Fibroblast of lung (primary cell): ENCODE measurements at regions not wholly inside any gene's neighbourhood (a gene's known extent, or its start where the extent isn't known, plus 50 kb on each side); places are given as distances from the start of the nearest gene placed in this dataset.

ENCODE experiments used
- DNase-seq, 2 donors: peaks; one replicate each; pipeline versions ENCODE4 v3.0.0 to v3.0.0-alpha.2; 2010; ENCODE audit warnings: low read depth in 2 of 2
- H2AFZ ChIP-seq: 2 replicates; pipeline ENCODE4 v1.5.1; 2012; ENCODE audit warnings: low read length, control low read depth, inconsistent platforms
- H3K27ac ChIP-seq: 2 replicates; pipeline ENCODE4 v1.5.1; 2011; ENCODE audit warnings: low read length, control low read depth; ENCODE audit not compliant: insufficient read depth
- H3K27me3 ChIP-seq: 2 replicates; pipeline ENCODE4 v1.5.1; 2011; ENCODE audit warnings: mild to moderate bottlenecking, low read length; ENCODE audit not compliant: control insufficient read depth, insufficient read depth
- H3K36me3 ChIP-seq: 2 replicates; pipeline ENCODE4 v1.5.1; 2011; ENCODE audit warnings: low read length; ENCODE audit not compliant: control insufficient read depth, insufficient read depth
- H3K4me1 ChIP-seq: 2 replicates; pipeline ENCODE4 v1.5.1; 2011; ENCODE audit warnings: low read length; ENCODE audit not compliant: control insufficient read depth, insufficient read depth; ENCODE audit errors: extremely low read depth
- H3K4me2 ChIP-seq: 2 replicates; pipeline ENCODE4 v1.5.1; 2011; ENCODE audit warnings: low read length, control low read depth; ENCODE audit not compliant: insufficient read depth; ENCODE audit errors: extremely low read depth
- H3K4me3 ChIP-seq, 4 experiments: fragments of 200-600 bp in 1 of 4; sonication (generic) in 1 of 4; replicated peaks in 1 of 4; 2 replicates each; pipeline ENCODE4 v1.5.1; 2011 to 2016; ENCODE audit warnings: low read length in 4 of 4, low read depth in 3 of 4, mild to moderate bottlenecking in 3 of 4, control low read depth in 2 of 4, inconsistent platforms in 1 of 4, mixed read lengths in 1 of 4; ENCODE audit not compliant: insufficient read depth in 1 of 4; ENCODE audit errors: control extremely low read depth in 1 of 4
- H3K79me2 ChIP-seq: 2 replicates; pipeline ENCODE4 v1.5.1; 2012; ENCODE audit warnings: mild to moderate bottlenecking, low read length, inconsistent platforms; ENCODE audit not compliant: control insufficient read depth, insufficient read depth
- H3K9ac ChIP-seq: 2 replicates; pipeline ENCODE4 v1.5.1; 2011; ENCODE audit warnings: mild to moderate bottlenecking, low read length, control low read depth; ENCODE audit not compliant: insufficient read depth
- H3K9me3 ChIP-seq: 2 replicates; pipeline ENCODE4 v1.5.1; 2012; ENCODE audit warnings: low read depth, low read length; ENCODE audit not compliant: control insufficient read depth, insufficient read depth
- H4K20me1 ChIP-seq: 2 replicates; pipeline ENCODE4 v1.5.1; 2011; ENCODE audit warnings: low read length; ENCODE audit not compliant: control insufficient read depth, insufficient read depth; ENCODE audit errors: extremely low read depth
- EZH2 ChIP-seq: IDR thresholded peaks from 2 replicates; pipeline ENCODE4 v1.5.1; 2012; ENCODE audit warnings: low read length, control low read depth, mild to moderate bottlenecking; ENCODE audit errors: missing control alignments
- TF ChIP-seq, protein P1 (sequence below), 2 donors: IDR thresholded peaks in 1 of 2; conservative IDR thresholded peaks in 1 of 2; 1 replicate in 1 of 2; 2 replicates in 1 of 2; pipeline ENCODE4 v1.5.1; 2011 to 2012; ENCODE audit warnings: low read length in 2 of 2, control low read depth in 1 of 2, inconsistent platforms in 1 of 2, low read depth in 1 of 2, mild to moderate bottlenecking in 1 of 2

DNA sequence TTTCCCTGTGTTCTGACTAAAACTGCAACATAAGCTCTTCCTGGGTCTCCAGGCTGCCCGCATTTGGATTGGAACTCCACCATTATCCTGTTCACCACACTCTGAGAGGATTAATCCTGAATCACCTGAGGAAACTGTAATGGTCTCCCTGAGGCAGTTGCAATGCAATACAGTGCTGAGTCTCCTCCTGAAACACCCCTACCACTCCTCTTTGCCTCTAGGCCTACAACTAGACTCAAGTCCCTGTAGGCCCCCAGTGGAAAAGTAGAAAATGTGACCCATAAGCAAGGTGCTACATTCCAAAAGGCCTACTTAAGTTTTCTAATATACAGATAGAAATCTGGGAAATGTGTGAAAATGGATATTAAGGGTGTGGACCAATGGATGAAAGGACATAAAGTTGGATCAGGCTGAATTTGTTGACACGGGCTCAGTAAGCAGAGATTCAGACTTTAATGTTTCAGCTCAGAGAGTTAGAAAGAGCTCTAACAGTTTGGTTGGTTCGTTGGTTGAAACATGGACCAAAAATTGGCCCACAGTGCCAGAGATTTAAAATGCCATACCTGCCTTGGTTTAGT, 222.3 kb upstream of the ZC3H15 start:
- Histone ChIP-seq H3K9ac (no peak overlapping the region), H3K4me2 (no peak overlapping the region), H3K27me3 (no peaks in the 10 kb centered on the region), H3K27ac (no peak overlapping the region), H3K4me3 (no peak overlapping the region), H3K9me3 (no peaks in the 10 kb centered on the region), H4K20me1 (no peaks in the 10 kb centered on the region), H3K79me2 (no peaks in the 10 kb centered on the region), H2AFZ (no peak overlapping the region), H3K4me1 (no peaks in the 10 kb centered on the region), H3K36me3 (no peaks in the 10 kb centered on the region)
- DNase-seq, result no peak
- TF ChIP-seq EZH2, result no peak
- TF ChIP-seq, protein P1, sequence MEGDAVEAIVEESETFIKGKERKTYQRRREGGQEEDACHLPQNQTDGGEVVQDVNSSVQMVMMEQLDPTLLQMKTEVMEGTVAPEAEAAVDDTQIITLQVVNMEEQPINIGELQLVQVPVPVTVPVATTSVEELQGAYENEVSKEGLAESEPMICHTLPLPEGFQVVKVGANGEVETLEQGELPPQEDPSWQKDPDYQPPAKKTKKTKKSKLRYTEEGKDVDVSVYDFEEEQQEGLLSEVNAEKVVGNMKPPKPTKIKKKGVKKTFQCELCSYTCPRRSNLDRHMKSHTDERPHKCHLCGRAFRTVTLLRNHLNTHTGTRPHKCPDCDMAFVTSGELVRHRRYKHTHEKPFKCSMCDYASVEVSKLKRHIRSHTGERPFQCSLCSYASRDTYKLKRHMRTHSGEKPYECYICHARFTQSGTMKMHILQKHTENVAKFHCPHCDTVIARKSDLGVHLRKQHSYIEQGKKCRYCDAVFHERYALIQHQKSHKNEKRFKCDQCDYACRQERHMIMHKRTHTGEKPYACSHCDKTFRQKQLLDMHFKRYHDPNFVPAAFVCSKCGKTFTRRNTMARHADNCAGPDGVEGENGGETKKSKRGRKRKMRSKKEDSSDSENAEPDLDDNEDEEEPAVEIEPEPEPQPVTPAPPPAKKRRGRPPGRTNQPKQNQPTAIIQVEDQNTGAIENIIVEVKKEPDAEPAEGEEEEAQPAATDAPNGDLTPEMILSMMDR (conservative IDR thresholded peaks at IDR 0.05 in 1 of 2, IDR thresholded peaks at IDR 0.05 in 1 of 2; ENCODE audit: low read depth in 1 of 2, low read length in 2 of 2), result no peak

DNA sequence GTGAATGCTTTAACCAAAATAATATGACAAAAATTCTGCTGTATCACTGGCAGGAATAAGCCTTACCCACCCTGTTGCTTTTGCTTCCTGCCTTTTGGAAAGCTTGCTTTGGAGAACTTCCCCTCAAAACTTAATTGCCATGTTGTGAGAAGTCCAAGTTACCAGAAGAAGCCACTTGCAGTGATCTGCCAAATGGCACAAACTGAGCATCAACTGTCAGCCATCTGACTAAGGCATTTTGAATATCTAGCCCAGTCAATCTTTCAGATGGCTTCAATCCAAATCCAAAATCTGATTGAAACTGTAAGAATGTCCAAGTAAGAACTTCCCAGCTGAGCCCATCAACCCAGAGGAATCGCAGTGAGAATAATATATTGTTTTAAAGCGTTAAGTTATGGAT, 216.5 kb upstream of the ZC3H15 start:
- Histone ChIP-seq H3K4me3 (no peak overlapping the region), H3K27me3 (no peaks in the 10 kb centered on the region), H4K20me1 (no peaks in the 10 kb centered on the region), H3K9me3 (no peaks in the 10 kb centered on the region), H2AFZ (no peak overlapping the region), H3K36me3 (no peaks in the 10 kb centered on the region), H3K4me1 (no peaks in the 10 kb centered on the region), H3K27ac (no peak overlapping the region), H3K9ac (no peak overlapping the region), H3K4me2 (no peak overlapping the region), H3K79me2 (no peaks in the 10 kb centered on the region)
- DNase-seq, result no peak
- TF ChIP-seq, protein P1 (conservative IDR thresholded peaks at IDR 0.05 in 1 of 2, IDR thresholded peaks at IDR 0.05 in 1 of 2; ENCODE audit: low read depth in 1 of 2, low read length in 2 of 2), result no peak
- no peak for TF ChIP-seq EZH2

- H3K4me3 ChIP-seq, result no peak overlapping the region
- H3K27ac ChIP-seq, result no peak overlapping the region
- no peaks in the 10 kb centered on the region for H3K79me2 ChIP-seq
- no peaks in the 10 kb centered on the region for H3K36me3 ChIP-seq
- no peaks in the 10 kb centered on the region for H3K4me1 ChIP-seq
- no peak overlapping the region for H3K9ac ChIP-seq
- H3K4me2 ChIP-seq, result no peak overlapping the region
- H3K9me3 ChIP-seq, result no peaks in the 10 kb centered on the region
- no peak overlapping the region for H2AFZ ChIP-seq
- no peak for DNase-seq
- no peaks in the 10 kb centered on the region for H3K27me3 ChIP-seq
- no peak for TF ChIP-seq EZH2
- TF ChIP-seq, protein P1 (conservative IDR thresholded peaks at IDR 0.05 in 1 of 2, IDR thresholded peaks at IDR 0.05 in 1 of 2; ENCODE audit: low read depth in 1 of 2, low read length in 2 of 2), result no peak
- no peaks in the 10 kb centered on the region for H4K20me1 ChIP-seq
These were observed 212.1 kb upstream of the ZC3H15 start for GRCh38 chr2:186273953-186274352.
